ENCODE measurements at regions not wholly inside any gene's neighbourhood (a gene's known extent, or its start where the extent isn't known, plus 50 kb on each side); places are given as distances from the start of the nearest gene placed in this dataset.

- DNase-seq (ENCODE audit: low read depth) = no peak
These were observed 250.5 kb downstream of the TMEM121 start for GRCh38 chr14:105776924-105777323.

- DNase-seq (ENCODE audit: low read depth) = no peak
These were observed 257.3 kb downstream of the TMEM121 start for GRCh38 chr14:105783707-105784106.

- DNase-seq (ENCODE audit: low read depth) = no peak
These were observed 267.5 kb downstream of the TMEM121 start for GRCh38 chr14:105793836-105794235.

- DNase-seq (ENCODE audit: low read depth) = no peak
These were observed 271.2 kb downstream of the TMEM121 start for GRCh38 chr14:105797546-105797945.

- DNase-seq (ENCODE audit: low read depth) = no peak
These were observed 279.3 kb downstream of the TMEM121 start for GRCh38 chr14:105805701-105806100.

GRCh38 chr14:105806568-105806967 lies 280.2 kb downstream of the TMEM121 start:
- DNase-seq (ENCODE audit: low read depth) = no peak

GRCh38 chr14:105817971-105818711 lies 291.8 kb downstream of the TMEM121 start:
- DNase-seq (ENCODE audit: low read depth) = no peak

GRCh38 chr14:105818712-105819005 lies 292.3 kb downstream of the TMEM121 start:
- DNase-seq (ENCODE audit: low read depth) = no peak

GRCh38 chr14:105830171-105830570 lies 303.8 kb downstream of the TMEM121 start:
- DNase-seq (ENCODE audit: low read depth) = no peak

- DNase-seq (ENCODE audit: low read depth) = no peak
These were observed 309.8 kb downstream of the TMEM121 start for GRCh38 chr14:105836160-105836559.

- no peak for DNase-seq (ENCODE audit: low read depth)
These were observed 310.3 kb downstream of the TMEM121 start for GRCh38 chr14:105836730-105837129.

- DNase-seq (ENCODE audit: low read depth) = no peak
These were observed 311.1 kb downstream of the TMEM121 start for GRCh38 chr14:105837349-105838063.

GRCh38 chr14:105838107-105838506 lies 311.7 kb downstream of the TMEM121 start:
- DNase-seq (ENCODE audit: low read depth) = no peak

GRCh38 chr14:105838591-105839424 lies 312.4 kb downstream of the TMEM121 start:
- no peak for DNase-seq (ENCODE audit: low read depth)

- DNase-seq (ENCODE audit: low read depth) = no peak
These were observed 313.3 kb downstream of the TMEM121 start for GRCh38 chr14:105839425-105840265.

GRCh38 chr14:105840266-105841021 lies 314.1 kb downstream of the TMEM121 start:
- DNase-seq (ENCODE audit: low read depth) = no peak

GRCh38 chr14:105841022-105842009 lies 314.9 kb downstream of the TMEM121 start:
- DNase-seq (ENCODE audit: low read depth) = no peak

- DNase-seq (ENCODE audit: low read depth) = no peak
These were observed 315.7 kb downstream of the TMEM121 start for GRCh38 chr14:105842105-105842504.

GRCh38 chr14:105843444-105844046 lies 317.2 kb downstream of the TMEM121 start:
- no peak for DNase-seq (ENCODE audit: low read depth)
